HL-60 (cell line): ENCODE measurements at regions not wholly inside any gene's neighbourhood (a gene's known extent, or its start where the extent isn't known, plus 50 kb on each side); places are given as distances from the start of the nearest gene placed in this dataset.

ENCODE experiments used
- CTCF ChIP-seq: IDR thresholded peaks from one replicate; pipeline ENCODE4 v1.5.1; 2011; ENCODE audit warnings: low read length, control low read depth, inconsistent platforms; ENCODE audit not compliant: insufficient read depth
- GABPA ChIP-seq: IDR thresholded peaks from 2 replicates; pipeline ENCODE4 v1.6.1; 2012; ENCODE audit warnings: low read depth

- TF ChIP-seq GABPA (no peak), CTCF (no peak)
These were observed 522.5 kb downstream of the EPM2A start for GRCh38 chr6:145212813-145213212.
